DOHH2 (cell line): ENCODE measurements at regions not wholly inside any gene's neighbourhood (a gene's known extent, or its start where the extent isn't known, plus 50 kb on each side); places are given as distances from the start of the nearest gene placed in this dataset.

Experiments used
- H3F3A ChIP-seq: fragments of 200-600 bp; sonication (generic), shearing (Covaris generic); 2 replicates; pipeline ENCODE4 v1.6.0; 2016; ENCODE audit warnings: antibody characterized with exemption, mild to moderate bottlenecking; ENCODE audit not compliant: control insufficient read depth, insufficient read depth
- H3K27ac ChIP-seq: fragments of 200-600 bp; sonication (generic); 2 replicates; pipeline ENCODE4 v1.5.1; 2014; ENCODE audit warnings: low read depth, mild to moderate bottlenecking, low read length, moderate library complexity
- H3K27me3 ChIP-seq: fragments of 200-600 bp; sonication (generic); 2 replicates; pipeline ENCODE4 v1.6.1; 2014; ENCODE audit warnings: mild to moderate bottlenecking, low read length, mixed read lengths; ENCODE audit not compliant: control insufficient read depth
- H3K36me3 ChIP-seq: fragments of 200-600 bp; sonication (generic); 2 replicates; pipeline ENCODE4 v1.6.1; 2014; ENCODE audit warnings: mild to moderate bottlenecking, low read length, moderate library complexity, mixed read lengths; ENCODE audit not compliant: control insufficient read depth
- H3K4me1 ChIP-seq: fragments of 200-600 bp; sonication (generic); 2 replicates; pipeline ENCODE4 v1.6.1; 2014; ENCODE audit warnings: mild to moderate bottlenecking, low read length, mixed read lengths; ENCODE audit not compliant: control insufficient read depth
- H3K4me2 ChIP-seq: fragments of 200-600 bp; sonication (generic); 2 replicates; pipeline ENCODE4 v1.6.0; 2014; ENCODE audit warnings: mild to moderate bottlenecking, low read length, moderate library complexity
- H3K4me3 ChIP-seq: fragments of 200-600 bp; sonication (generic); 2 replicates; pipeline ENCODE4 v1.5.1; 2014; ENCODE audit warnings: mild to moderate bottlenecking, low read length, mixed read lengths
- H3K79me2 ChIP-seq: fragments of 200-600 bp; sonication (generic); 2 replicates; pipeline ENCODE4 v1.6.1; 2014; ENCODE audit warnings: mild to moderate bottlenecking, low read length, mixed read lengths; ENCODE audit not compliant: control insufficient read depth
- H3K9me2 ChIP-seq: fragments of 200-600 bp; sonication (generic); replicated peaks from 2 replicates; pipeline ENCODE4 v1.6.1; 2014; ENCODE audit warnings: mild to moderate bottlenecking, low read length, mixed read lengths; ENCODE audit not compliant: control insufficient read depth
- H3K9me3 ChIP-seq: fragments of 200-600 bp; sonication (generic); 2 replicates; pipeline ENCODE4 v1.6.1; 2014; ENCODE audit warnings: antibody characterized with exemption, low read length, mixed read lengths; ENCODE audit not compliant: control insufficient read depth, insufficient read depth
- H4K20me1 ChIP-seq: fragments of 200-600 bp; sonication (generic); 2 replicates; pipeline ENCODE4 v1.6.0; 2014; ENCODE audit warnings: low read depth, mild to moderate bottlenecking, antibody characterized with exemption, low read length, moderate library complexity; ENCODE audit not compliant: control insufficient read depth, insufficient read depth
- EZH2phosphoT487 ChIP-seq: fragments of 200-600 bp; sonication (generic); IDR thresholded peaks from 2 replicates; pipeline ENCODE4 v1.6.1; 2017; ENCODE audit warnings: borderline replicate concordance, mild to moderate bottlenecking, antibody characterized with exemption, low read length, moderate library complexity, mixed read lengths
- TF ChIP-seq, protein P1 (sequence below): fragments of 200-600 bp; sonication (generic); IDR thresholded peaks from one replicate; pipeline ENCODE4 v1.5.1; 2014; ENCODE audit warnings: antibody characterized with exemption, mild to moderate bottlenecking, low read depth, low read length; ENCODE audit not compliant: poor library complexity, severe bottlenecking

DNA sequence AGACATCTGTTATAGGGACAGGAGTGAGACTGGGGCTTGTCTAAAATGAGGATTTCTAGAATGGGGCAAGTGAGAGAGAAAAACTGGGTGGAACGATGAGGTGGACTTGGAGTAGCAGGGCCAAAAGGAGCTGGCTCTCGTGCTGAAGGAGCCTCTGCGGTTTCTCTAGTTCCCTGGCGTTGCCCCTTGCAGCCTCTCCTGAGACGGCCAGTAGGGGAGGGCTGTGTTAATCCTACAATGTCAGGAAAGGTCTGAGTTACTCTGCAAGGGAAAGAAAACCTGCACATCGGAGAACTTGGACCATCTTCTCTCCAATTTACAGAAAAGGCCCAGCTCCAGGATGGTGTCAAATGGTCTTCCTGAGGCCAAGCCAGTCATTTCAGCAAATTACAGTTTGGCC, 963.8 kb upstream of the FLRT2 start:
- no peaks in the 10 kb centered on the region for H3K9me2 ChIP-seq
- H3K4me3 ChIP-seq = no peak overlapping the region
- no peaks in the 10 kb centered on the region for H4K20me1 ChIP-seq
- H3K79me2 ChIP-seq = no peaks in the 10 kb centered on the region
- no peaks in the 10 kb centered on the region for H3F3A ChIP-seq
- no peaks in the 10 kb centered on the region for H3K36me3 ChIP-seq
- TF ChIP-seq, protein P1, sequence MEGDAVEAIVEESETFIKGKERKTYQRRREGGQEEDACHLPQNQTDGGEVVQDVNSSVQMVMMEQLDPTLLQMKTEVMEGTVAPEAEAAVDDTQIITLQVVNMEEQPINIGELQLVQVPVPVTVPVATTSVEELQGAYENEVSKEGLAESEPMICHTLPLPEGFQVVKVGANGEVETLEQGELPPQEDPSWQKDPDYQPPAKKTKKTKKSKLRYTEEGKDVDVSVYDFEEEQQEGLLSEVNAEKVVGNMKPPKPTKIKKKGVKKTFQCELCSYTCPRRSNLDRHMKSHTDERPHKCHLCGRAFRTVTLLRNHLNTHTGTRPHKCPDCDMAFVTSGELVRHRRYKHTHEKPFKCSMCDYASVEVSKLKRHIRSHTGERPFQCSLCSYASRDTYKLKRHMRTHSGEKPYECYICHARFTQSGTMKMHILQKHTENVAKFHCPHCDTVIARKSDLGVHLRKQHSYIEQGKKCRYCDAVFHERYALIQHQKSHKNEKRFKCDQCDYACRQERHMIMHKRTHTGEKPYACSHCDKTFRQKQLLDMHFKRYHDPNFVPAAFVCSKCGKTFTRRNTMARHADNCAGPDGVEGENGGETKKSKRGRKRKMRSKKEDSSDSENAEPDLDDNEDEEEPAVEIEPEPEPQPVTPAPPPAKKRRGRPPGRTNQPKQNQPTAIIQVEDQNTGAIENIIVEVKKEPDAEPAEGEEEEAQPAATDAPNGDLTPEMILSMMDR = no peak
- no peak for TF ChIP-seq EZH2phosphoT487
- H3K9me3 ChIP-seq = no peaks in the 10 kb centered on the region
- H3K27me3 ChIP-seq = no peaks in the 10 kb centered on the region
- no peaks in the 10 kb centered on the region for H3K4me1 ChIP-seq
- H3K27ac ChIP-seq = no peak overlapping the region
- H3K4me2 ChIP-seq = no peak overlapping the region

DNA sequence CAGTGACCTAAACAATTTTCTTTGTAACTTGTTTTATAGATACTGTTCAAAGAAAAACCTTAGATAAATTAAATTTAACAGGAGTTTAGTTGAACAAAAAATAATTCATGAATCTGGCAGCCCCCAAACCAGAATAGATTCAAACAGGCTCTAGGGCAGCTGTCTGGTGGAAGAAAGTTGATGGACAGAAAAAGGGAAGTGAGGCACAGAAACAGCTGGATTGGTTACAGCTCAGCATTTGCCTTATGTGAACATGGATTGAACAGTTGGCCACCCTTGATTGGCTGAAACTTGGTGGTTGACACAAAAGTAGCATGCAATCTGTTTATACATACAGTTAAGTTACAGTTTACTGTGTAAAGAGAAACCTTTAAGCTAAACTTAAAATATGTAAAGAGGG, 954.3 kb upstream of the FLRT2 start:
- H3K79me2 ChIP-seq = no peaks in the 10 kb centered on the region
- H3F3A ChIP-seq = no peaks in the 10 kb centered on the region
- H3K4me1 ChIP-seq = no peaks in the 10 kb centered on the region
- no peaks in the 10 kb centered on the region for H4K20me1 ChIP-seq
- H3K27ac ChIP-seq = no peak overlapping the region
- H3K4me3 ChIP-seq = no peak overlapping the region
- TF ChIP-seq EZH2phosphoT487 = no peak
- TF ChIP-seq, protein P1 = no peak
- H3K36me3 ChIP-seq = no peaks in the 10 kb centered on the region
- no peaks in the 10 kb centered on the region for H3K9me3 ChIP-seq
- H3K27me3 ChIP-seq = no peaks in the 10 kb centered on the region
- no peaks in the 10 kb centered on the region for H3K9me2 ChIP-seq
- H3K4me2 ChIP-seq = no peak overlapping the region

DNA sequence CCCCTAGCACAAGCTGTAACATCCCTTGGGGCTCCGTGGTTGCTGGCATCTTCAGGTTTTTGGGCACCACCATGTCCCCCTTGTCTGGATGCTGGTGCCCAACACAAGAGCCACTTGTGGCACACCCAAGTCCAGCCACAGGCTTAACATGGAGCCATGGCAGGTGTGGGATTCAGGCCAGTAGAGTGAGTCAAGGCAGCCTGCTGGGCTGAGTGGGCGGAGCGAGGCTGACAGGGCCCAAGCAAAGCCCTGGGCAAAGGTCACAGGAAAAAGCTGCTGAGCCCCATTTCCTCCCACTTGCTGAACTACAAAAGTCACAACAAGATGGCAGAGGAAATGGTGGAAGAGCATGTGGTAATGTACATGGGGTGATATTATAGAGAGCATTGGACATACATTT, 950.7 kb upstream of the FLRT2 start:
- Histone ChIP-seq H3K9me2 (no peaks in the 10 kb centered on the region), H3F3A (no peaks in the 10 kb centered on the region), H3K36me3 (no peaks in the 10 kb centered on the region), H3K4me3 (no peak overlapping the region), H3K9me3 (no peaks in the 10 kb centered on the region), H3K27ac (no peak overlapping the region), H4K20me1 (no peaks in the 10 kb centered on the region), H3K27me3 (no peaks in the 10 kb centered on the region), H3K4me2 (no peak overlapping the region), H3K79me2 (no peaks in the 10 kb centered on the region), H3K4me1 (no peaks in the 10 kb centered on the region)
- TF ChIP-seq EZH2phosphoT487 = no peak
- TF ChIP-seq, protein P1 = no peak

DNA sequence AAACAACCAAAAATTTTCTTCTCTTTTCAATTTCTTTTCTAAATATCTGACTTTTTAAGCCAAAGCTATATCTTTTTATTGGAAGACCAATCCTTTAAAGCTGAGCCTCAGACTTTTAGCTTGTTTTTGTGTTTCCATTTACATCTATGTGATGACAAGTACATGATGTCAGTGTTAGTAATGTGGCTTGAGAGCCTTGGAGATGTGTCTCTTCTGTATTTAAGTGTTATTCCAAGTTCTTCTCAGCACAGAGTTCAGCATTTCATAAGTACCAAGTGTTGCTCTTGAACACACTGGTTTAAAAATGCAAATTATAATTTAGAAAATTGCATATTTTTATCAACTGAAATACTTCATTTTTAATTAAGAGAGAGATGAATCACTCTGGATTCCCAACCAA, 948.9 kb upstream of the FLRT2 start:
- H3K4me2 ChIP-seq = no peak overlapping the region
- H3K27ac ChIP-seq = no peak overlapping the region
- no peaks in the 10 kb centered on the region for H3K79me2 ChIP-seq
- H3K4me3 ChIP-seq = no peak overlapping the region
- H4K20me1 ChIP-seq = no peaks in the 10 kb centered on the region
- no peaks in the 10 kb centered on the region for H3K36me3 ChIP-seq
- H3K27me3 ChIP-seq = no peaks in the 10 kb centered on the region
- TF ChIP-seq, protein P1 = no peak
- no peak for TF ChIP-seq EZH2phosphoT487
- no peaks in the 10 kb centered on the region for H3K4me1 ChIP-seq
- no peaks in the 10 kb centered on the region for H3F3A ChIP-seq
- H3K9me3 ChIP-seq = no peaks in the 10 kb centered on the region
- no peaks in the 10 kb centered on the region for H3K9me2 ChIP-seq
